WTC11 (cell line): ENCODE measurements at regions not wholly inside any gene's neighbourhood (a gene's known extent, or its start where the extent isn't known, plus 50 kb on each side); places are given as distances from the start of the nearest gene placed in this dataset.

ENCODE experiments used
- ATAC-seq: fragments of 200-7000 bp; cut with Tn5 transposase; 2 replicates; pipeline ENCODE4 v1.10.0; 2021; ENCODE audit warnings: mild to moderate bottlenecking, moderate library complexity
- CTCF ChIA-PET: fragments of 300-600 bp; sonication (Branson Sonifier 250); formaldehyde crosslinking; loops from one replicate; lab custom pipeline; 2021; ENCODE audit warnings: antibody characterized with exemption; lab: Charles Lee
- POLR2A ChIA-PET: fragments of 350-600 bp; sonication (Branson Sonifier 250); formaldehyde crosslinking; loops from one replicate; lab custom pipeline; 2021; ENCODE audit warnings: antibody characterized with exemption; lab: Charles Lee
- DNase-seq: peaks from one replicate; pipeline ENCODE4 v3.0.0; 2021; ENCODE audit warnings: low spot score
- H3K27ac Mint-ChIP-seq: 2 replicates; pipeline ENCODE4 v1.8.0; 2021; ENCODE audit warnings: mixed read lengths
- H3K27me3 Mint-ChIP-seq: 2 replicates; pipeline ENCODE4 v1.8.0; 2021; ENCODE audit warnings: low read depth, mild to moderate bottlenecking, moderate library complexity, mixed read lengths
- H3K36me3 Mint-ChIP-seq: 2 replicates; pipeline ENCODE4 v1.8.0; 2021; ENCODE audit warnings: mixed read lengths
- H3K4me1 Mint-ChIP-seq: 2 replicates; pipeline ENCODE4 v1.8.0; 2022; ENCODE audit warnings: mixed read lengths
- H3K4me3 Mint-ChIP-seq: 2 replicates; pipeline ENCODE4 v1.8.0; 2021; ENCODE audit warnings: mild to moderate bottlenecking, moderate library complexity, mixed read lengths
- H3K9me3 Mint-ChIP-seq: 2 replicates; pipeline ENCODE4 v1.8.0; 2021; ENCODE audit warnings: mixed read lengths
- CTCF ChIP-seq: fragments of 200-600 bp; IDR thresholded peaks from 2 replicates; pipeline ENCODE4 v1.8.0; 2022; ENCODE audit warnings: antibody characterized with exemption
- E2F4 ChIP-seq: sonication (generic); formaldehyde crosslinking; IDR thresholded peaks from 2 replicates; pipeline ENCODE4 v1.8.1; 2022; ENCODE audit warnings: low read depth, mild to moderate bottlenecking, moderate library complexity, missing genetic modification reagents, borderline replicate concordance
- E2F5 ChIP-seq: sonication (generic); formaldehyde crosslinking; IDR thresholded peaks from 2 replicates; pipeline ENCODE4 v1.8.1; 2022; ENCODE audit warnings: mild to moderate bottlenecking, moderate library complexity, missing genetic modification reagents
- EMX1 ChIP-seq: fragments of 250-450 bp; sonication (Bioruptor Pico); IDR thresholded peaks from 2 replicates; pipeline ENCODE4 v1.8.0; 2021; ENCODE audit warnings: mild to moderate bottlenecking
- FOXJ3 ChIP-seq: sonication (generic); formaldehyde crosslinking; IDR thresholded peaks from 2 replicates; pipeline ENCODE4 v1.9.0; 2021; ENCODE audit warnings: missing genetic modification reagents, mild to moderate bottlenecking, borderline replicate concordance
- GRHL2 ChIP-seq: fragments of 250-450 bp; sonication (Bioruptor Pico); IDR thresholded peaks from 2 replicates; pipeline ENCODE4 v1.8.0; 2022; ENCODE audit warnings: mild to moderate bottlenecking, moderate library complexity; ENCODE audit not compliant: insufficient replicate concordance, severe bottlenecking
- IRF1 ChIP-seq: sonication (generic); formaldehyde crosslinking; IDR thresholded peaks from 2 replicates; pipeline ENCODE4 v1.8.0; 2023; ENCODE audit warnings: missing genetic modification reagents
- OVOL2 ChIP-seq: fragments of 250-450 bp; sonication (Bioruptor Pico); IDR thresholded peaks from 2 replicates; pipeline ENCODE4 v1.9.0; 2021; ENCODE audit warnings: mild to moderate bottlenecking, borderline replicate concordance
- TEAD1 ChIP-seq: sonication (generic); formaldehyde crosslinking; IDR thresholded peaks from 2 replicates; pipeline ENCODE4 v1.8.0; 2022; ENCODE audit warnings: mild to moderate bottlenecking, missing genetic modification reagents
- ZMAT4 ChIP-seq: fragments of 250-450 bp; sonication (Bioruptor Pico); IDR thresholded peaks from 2 replicates; pipeline ENCODE4 v1.9.0; 2021; ENCODE audit warnings: mild to moderate bottlenecking
- ZNF121 ChIP-seq: sonication (generic); formaldehyde crosslinking; IDR thresholded peaks from 2 replicates; pipeline ENCODE4 v1.8.0; 2023; ENCODE audit warnings: missing genetic modification reagents
- ZNF138 ChIP-seq: sonication (generic); formaldehyde crosslinking; conservative IDR thresholded peaks from 2 replicates; pipeline ENCODE4 v1.8.1; 2022; ENCODE audit warnings: mild to moderate bottlenecking, moderate library complexity, missing genetic modification reagents
- ZNF423 ChIP-seq: fragments of 250-450 bp; sonication (Bioruptor Pico); IDR thresholded peaks from 2 replicates; pipeline ENCODE4 v2.1.2; 2022; ENCODE audit warnings: mild to moderate bottlenecking, moderate library complexity

GRCh38 chr21:38699048-38699447, 106.7 kb upstream of the ETS2 start:
- peaks cover 12% of the 10 kb centered on the region for H3K9me3 Mint-ChIP-seq
- no peaks in the 10 kb centered on the region; the same call in 1 of the 2 replicates for H3K36me3 Mint-ChIP-seq
- no peaks in the 10 kb centered on the region; the same call in none of the 2 replicates for H3K27me3 Mint-ChIP-seq
- CTCF ChIA-PET = interaction anchor here (0.6 to 2.6 kb wide), 7 partner anchors 13 to 1236 kb away, joined by 3 to 12 read pairs (median 6); no protein-coding TSS in a partner anchor
- DNase-seq (peak; percentile 59), ATAC-seq (peak; percentile 78)
- H3K27ac Mint-ChIP-seq = no peak overlapping the region
- H3K4me1 Mint-ChIP-seq = peaks cover 5% of the 10 kb centered on the region
- POLR2A ChIA-PET = no interaction called here
- no peak overlapping the region for H3K4me3 Mint-ChIP-seq
- TF ChIP-seq TEAD1 (CRISPR knock-in tag) = no peak
- peak; percentile 41; the same call in 1 of the 2 replicates for TF ChIP-seq ZNF423
- TF ChIP-seq E2F5 (CRISPR knock-in tag) = no peak
- no peak for TF ChIP-seq GRHL2 (CRISPR knock-in tag)
- TF ChIP-seq EMX1 (CRISPR knock-in tag) = no peak
- no peak for TF ChIP-seq FOXJ3
- no peak for TF ChIP-seq IRF1 (CRISPR knock-in tag)
- TF ChIP-seq CTCF = peak; percentile 59
- no peak for TF ChIP-seq ZNF138
- no peak for TF ChIP-seq E2F4

GRCh38 chr21:38702196-38702595, 103.5 kb upstream of the ETS2 start:
- H3K27ac Mint-ChIP-seq = no peak overlapping the region
- ATAC-seq (no peak), DNase-seq (no peak)
- ChIA-PET CTCF (interaction anchor here (0.7 to 1.5 kb wide), 3 partner anchors 9 to 179 kb away, joined by 3 to 4 read pairs (median 4); no protein-coding TSS in a partner anchor), POLR2A (interaction anchor here (0.6 kb wide), 1 partner anchor 53 kb away, joined by 5 read pairs; no protein-coding TSS in a partner anchor)
- TF ChIP-seq ZNF423 = no peak
- no peak for TF ChIP-seq E2F5 (CRISPR knock-in tag)
- no peaks in the 10 kb centered on the region; the same call in 1 of the 2 replicates for H3K27me3 Mint-ChIP-seq
- peaks cover 8% of the 10 kb centered on the region for H3K4me1 Mint-ChIP-seq
- no peak overlapping the region for H3K4me3 Mint-ChIP-seq
- H3K9me3 Mint-ChIP-seq = peaks cover 7% of the 10 kb centered on the region
- H3K36me3 Mint-ChIP-seq = no peaks in the 10 kb centered on the region; the same call in 1 of the 2 replicates

- Mint-ChIP-seq H3K4me1 (peaks cover 10% of the 10 kb centered on the region), H3K36me3 (no peaks in the 10 kb centered on the region), H3K27me3 (no peaks in the 10 kb centered on the region), H3K27ac (no peak overlapping the region), H3K4me3 (no peak overlapping the region), H3K9me3 (peaks cover 4% of the 10 kb centered on the region; the same call in 1 of the 2 replicates)
- ATAC-seq = no peak; the same call in 1 of the 2 replicates
- DNase-seq = no peak
- TF ChIP-seq OVOL2 = no peak
- TF ChIP-seq ZNF423 = peak; percentile 32; the same call in 1 of the 2 replicates
- CTCF ChIA-PET = interaction anchor here (0.6 to 1.2 kb wide), 6 partner anchors 9 to 377 kb away, joined by 3 to 8 read pairs (median 4); no protein-coding TSS in a partner anchor
- POLR2A ChIA-PET = interaction anchor here (0.6 kb wide), 1 partner anchor 22 kb away, joined by 5 read pairs; no protein-coding TSS in a partner anchor
These were observed 95.9 kb upstream of the ETS2 start for GRCh38 chr21:38709876-38710275.

GRCh38 chr21:38712071-38712470, 93.7 kb upstream of the ETS2 start:
- Mint-ChIP-seq H3K9me3 (peaks cover 4% of the 10 kb centered on the region; the same call in 1 of the 2 replicates), H3K27ac (no peak overlapping the region)
- peak; percentile 98 for ATAC-seq

More at GRCh38 chr21:38712071-38712470, 93.7 kb upstream of the ETS2 start:
- peak; percentile 53 for DNase-seq
- no peaks in the 10 kb centered on the region for H3K36me3 Mint-ChIP-seq
- no peaks in the 10 kb centered on the region for H3K27me3 Mint-ChIP-seq
- POLR2A ChIA-PET = no interaction called here
- no peak for TF ChIP-seq ZMAT4
- TF ChIP-seq ZNF121 (CRISPR knock-in tag) = peak; percentile 89
- H3K4me3 Mint-ChIP-seq = no peak overlapping the region
- CTCF ChIA-PET = interaction anchor here (0.6 to 2.4 kb wide), 25 partner anchors 8 to 465 kb away, joined by 3 to 18 read pairs (median 4); no protein-coding TSS in a partner anchor
- H3K4me1 Mint-ChIP-seq = peaks cover 10% of the 10 kb centered on the region
